ENCODE measurements at regions not wholly inside any gene's neighbourhood (a gene's known extent, or its start where the extent isn't known, plus 50 kb on each side); places are given as distances from the start of the nearest gene placed in this dataset.
A peak's percentile ranks its signal among the peaks of the same experiment; 100 is the strongest.

DNA sequence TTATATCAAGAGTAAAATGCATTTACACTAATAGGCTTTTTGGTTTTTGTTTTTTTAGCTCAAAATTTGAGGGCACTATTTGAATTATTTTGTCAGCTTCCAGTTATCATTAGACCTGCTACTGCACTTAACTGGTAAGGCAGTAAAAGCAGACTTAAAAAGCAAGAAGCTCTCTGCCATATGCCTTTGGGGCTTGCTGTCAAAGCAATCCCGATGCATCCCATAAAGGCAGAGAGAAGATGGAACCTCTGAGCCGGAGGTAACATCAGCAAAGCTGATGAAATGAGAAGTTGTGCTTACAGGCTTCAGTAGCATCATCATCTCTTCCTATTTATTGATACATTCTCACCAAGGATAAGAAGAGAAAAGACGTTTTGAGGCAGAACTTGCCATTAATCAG lies 1414.3 kb upstream of the CDH6 start:
- TF ChIP-seq, protein P1, sequence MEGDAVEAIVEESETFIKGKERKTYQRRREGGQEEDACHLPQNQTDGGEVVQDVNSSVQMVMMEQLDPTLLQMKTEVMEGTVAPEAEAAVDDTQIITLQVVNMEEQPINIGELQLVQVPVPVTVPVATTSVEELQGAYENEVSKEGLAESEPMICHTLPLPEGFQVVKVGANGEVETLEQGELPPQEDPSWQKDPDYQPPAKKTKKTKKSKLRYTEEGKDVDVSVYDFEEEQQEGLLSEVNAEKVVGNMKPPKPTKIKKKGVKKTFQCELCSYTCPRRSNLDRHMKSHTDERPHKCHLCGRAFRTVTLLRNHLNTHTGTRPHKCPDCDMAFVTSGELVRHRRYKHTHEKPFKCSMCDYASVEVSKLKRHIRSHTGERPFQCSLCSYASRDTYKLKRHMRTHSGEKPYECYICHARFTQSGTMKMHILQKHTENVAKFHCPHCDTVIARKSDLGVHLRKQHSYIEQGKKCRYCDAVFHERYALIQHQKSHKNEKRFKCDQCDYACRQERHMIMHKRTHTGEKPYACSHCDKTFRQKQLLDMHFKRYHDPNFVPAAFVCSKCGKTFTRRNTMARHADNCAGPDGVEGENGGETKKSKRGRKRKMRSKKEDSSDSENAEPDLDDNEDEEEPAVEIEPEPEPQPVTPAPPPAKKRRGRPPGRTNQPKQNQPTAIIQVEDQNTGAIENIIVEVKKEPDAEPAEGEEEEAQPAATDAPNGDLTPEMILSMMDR (IDR thresholded peaks at IDR 0.05; ENCODE audit: poor library complexity, severe bottlenecking) = no peak
- no peak for DNase-seq (ENCODE audit: low spot score)

DNA sequence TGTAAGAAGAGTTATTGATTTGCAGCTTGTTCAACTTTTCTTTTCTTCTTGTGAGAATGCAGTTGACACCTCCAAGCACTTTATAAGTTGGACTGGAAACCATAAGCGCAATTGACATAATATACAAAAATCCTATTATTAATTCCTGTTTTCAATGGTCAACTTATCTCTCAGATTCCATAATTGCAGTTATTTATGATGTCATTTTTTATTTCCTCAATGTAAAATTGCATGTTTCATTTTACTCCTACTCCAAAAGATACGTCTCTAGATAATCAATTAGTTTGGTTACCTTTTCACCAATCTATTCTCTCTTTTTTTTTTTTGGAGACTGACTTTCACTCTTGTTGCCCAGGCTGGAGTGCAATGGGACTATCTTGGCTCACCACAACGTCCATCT lies 1416.1 kb upstream of the CDH6 start:
- no peak overlapping the region for H3K27ac ChIP-seq (ENCODE audit: poor library complexity, severe bottlenecking)
- TF ChIP-seq, protein P1 (IDR thresholded peaks at IDR 0.05; ENCODE audit: poor library complexity, severe bottlenecking) = no peak
- DNase-seq (ENCODE audit: low spot score) (no peak), ATAC-seq (ENCODE audit: low read depth) (no peak)
- no peak overlapping the region for H3K4me3 ChIP-seq (ENCODE audit: severe bottlenecking)
- H3K4me1 ChIP-seq (ENCODE audit: insufficient read depth, poor library complexity, severe bottlenecking) = peaks cover 5% of the 10 kb centered on the region
- H3K9me3 ChIP-seq (ENCODE audit: severe bottlenecking) = no peaks in the 10 kb centered on the region
- H3K36me3 ChIP-seq (ENCODE audit: low read depth) = no peaks in the 10 kb centered on the region
- H3K27me3 ChIP-seq (ENCODE audit: insufficient read depth, poor library complexity, severe bottlenecking) = peaks cover 5% of the 10 kb centered on the region

More for the DNA sequence above, 1414.3 kb upstream of the CDH6 start:
- Histone ChIP-seq H3K4me1 (ENCODE audit: insufficient read depth, poor library complexity, severe bottlenecking) (peaks cover 5% of the 10 kb centered on the region), H3K27me3 (ENCODE audit: insufficient read depth, poor library complexity, severe bottlenecking) (peaks cover 5% of the 10 kb centered on the region), H3K9me3 (ENCODE audit: severe bottlenecking) (no peaks in the 10 kb centered on the region), H3K4me3 (ENCODE audit: severe bottlenecking) (no peak overlapping the region), H3K27ac (ENCODE audit: poor library complexity, severe bottlenecking) (no peak overlapping the region), H3K36me3 (ENCODE audit: low read depth) (no peaks in the 10 kb centered on the region)
- ATAC-seq (ENCODE audit: low read depth) = no peak

DNA sequence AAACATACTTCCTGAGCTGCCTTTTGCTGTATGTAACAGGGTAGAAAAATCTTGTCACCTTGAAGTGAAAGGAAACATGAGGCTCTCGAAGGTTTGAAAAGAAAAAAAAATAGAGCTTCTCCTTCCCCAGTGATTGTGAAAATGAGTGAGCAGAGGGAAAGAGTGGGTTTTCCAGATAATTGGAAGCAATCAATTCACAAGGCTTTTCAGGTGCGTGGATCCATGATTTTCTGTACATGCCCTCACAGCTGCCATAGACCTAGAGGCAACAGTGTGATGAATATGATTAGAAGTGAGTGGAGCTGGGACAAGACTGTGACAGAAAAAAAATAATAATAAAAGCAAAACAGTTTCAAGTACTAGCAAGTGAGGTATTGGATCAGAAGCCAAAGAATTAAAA lies 1422.5 kb upstream of the CDH6 start:
- TF ChIP-seq, protein P1 (IDR thresholded peaks at IDR 0.05; ENCODE audit: poor library complexity, severe bottlenecking) = no peak
- no peaks in the 10 kb centered on the region for H3K9me3 ChIP-seq (ENCODE audit: severe bottlenecking)
- no peak for ATAC-seq (ENCODE audit: low read depth)

DNA sequence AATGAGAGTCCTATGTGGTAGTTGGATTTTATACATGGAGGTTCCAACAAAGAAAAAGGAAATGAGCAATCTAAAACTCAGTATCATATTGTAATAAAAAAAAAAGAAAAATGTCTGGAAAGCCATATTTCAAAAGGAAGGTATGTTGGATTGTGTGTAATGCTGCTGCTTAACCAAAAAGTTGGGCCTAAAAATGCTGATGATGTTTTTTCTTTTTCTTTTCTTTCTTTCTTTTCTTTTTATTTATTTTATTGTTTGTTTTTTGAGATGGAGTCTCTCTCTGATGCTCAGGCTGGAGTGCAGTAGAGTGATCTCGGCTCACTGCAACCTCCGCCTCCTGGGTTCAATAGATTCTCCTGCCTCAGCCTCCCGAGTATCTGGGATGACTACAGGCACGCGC lies 1424.0 kb upstream of the CDH6 start:
- H3K27ac ChIP-seq (ENCODE audit: poor library complexity, severe bottlenecking) = no peak overlapping the region
- H3K36me3 ChIP-seq (ENCODE audit: low read depth) = no peaks in the 10 kb centered on the region
- ATAC-seq (ENCODE audit: low read depth) = no peak
- no peak for DNase-seq (ENCODE audit: low spot score)
- TF ChIP-seq, protein P1 (IDR thresholded peaks at IDR 0.05; ENCODE audit: poor library complexity, severe bottlenecking) = no peak
- H3K4me3 ChIP-seq (ENCODE audit: severe bottlenecking) = no peak overlapping the region
- no peaks in the 10 kb centered on the region for H3K9me3 ChIP-seq (ENCODE audit: severe bottlenecking)
- H3K4me1 ChIP-seq (ENCODE audit: insufficient read depth, poor library complexity, severe bottlenecking) = no peaks in the 10 kb centered on the region
- peaks cover 5% of the 10 kb centered on the region for H3K27me3 ChIP-seq (ENCODE audit: insufficient read depth, poor library complexity, severe bottlenecking)

More for the DNA sequence above, 1422.5 kb upstream of the CDH6 start:
- Histone ChIP-seq H3K4me3 (ENCODE audit: severe bottlenecking) (no peak overlapping the region), H3K4me1 (ENCODE audit: insufficient read depth, poor library complexity, severe bottlenecking) (no peaks in the 10 kb centered on the region), H3K27ac (ENCODE audit: poor library complexity, severe bottlenecking) (no peak overlapping the region), H3K36me3 (ENCODE audit: low read depth) (no peaks in the 10 kb centered on the region), H3K27me3 (ENCODE audit: insufficient read depth, poor library complexity, severe bottlenecking) (peaks cover 5% of the 10 kb centered on the region)
- no peak for DNase-seq (ENCODE audit: low spot score)

DNA sequence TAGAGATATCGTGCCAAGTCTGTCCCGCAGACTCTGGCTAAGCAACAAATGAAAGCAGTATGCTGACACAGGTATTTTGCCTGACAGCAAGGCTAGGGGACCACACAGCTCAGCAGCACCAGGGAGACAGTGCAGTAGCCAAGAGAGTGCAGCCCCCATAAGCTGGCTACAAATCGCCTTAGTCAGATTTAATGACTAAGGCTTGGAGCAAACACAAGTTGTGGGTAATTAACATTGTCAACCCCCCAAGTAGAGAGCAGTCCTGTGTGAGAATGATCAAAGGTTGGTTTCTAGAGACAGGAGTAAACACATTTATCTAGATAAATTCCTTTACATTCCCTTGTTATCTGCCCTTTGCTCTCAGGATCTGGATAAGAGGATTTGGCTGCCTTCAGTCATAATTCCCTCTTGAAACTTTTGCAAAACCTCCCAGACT lies 1434.5 kb upstream of the CDH6 start:
- Histone ChIP-seq H3K9me3 (ENCODE audit: severe bottlenecking) (no peaks in the 10 kb centered on the region), H3K36me3 (ENCODE audit: low read depth) (no peaks in the 10 kb centered on the region), H3K4me1 (ENCODE audit: insufficient read depth, poor library complexity, severe bottlenecking) (no peaks in the 10 kb centered on the region), H3K27ac (ENCODE audit: poor library complexity, severe bottlenecking) (no peak overlapping the region), H3K27me3 (ENCODE audit: insufficient read depth, poor library complexity, severe bottlenecking) (peaks cover 5% of the 10 kb centered on the region), H3K4me3 (ENCODE audit: severe bottlenecking) (no peak overlapping the region)
- DNase-seq (ENCODE audit: low spot score) (no peak), ATAC-seq (ENCODE audit: low read depth) (peak; percentile 46; the same call in 1 of the 3 replicates)
- TF ChIP-seq, protein P1 (IDR thresholded peaks at IDR 0.05; ENCODE audit: poor library complexity, severe bottlenecking) = no peak
